Limb (tissue), 2 donors: ENCODE measurements at regions not wholly inside any gene's neighbourhood (a gene's known extent, or its start where the extent isn't known, plus 50 kb on each side); places are given as distances from the start of the nearest gene placed in this dataset.

Experiments used
- DNase-seq, 2 donors: peaks; one replicate each; pipeline ENCODE4 v3.0.0-alpha.2; 2016; ENCODE audit errors: extremely low spot score in 2 of 2

DNA sequence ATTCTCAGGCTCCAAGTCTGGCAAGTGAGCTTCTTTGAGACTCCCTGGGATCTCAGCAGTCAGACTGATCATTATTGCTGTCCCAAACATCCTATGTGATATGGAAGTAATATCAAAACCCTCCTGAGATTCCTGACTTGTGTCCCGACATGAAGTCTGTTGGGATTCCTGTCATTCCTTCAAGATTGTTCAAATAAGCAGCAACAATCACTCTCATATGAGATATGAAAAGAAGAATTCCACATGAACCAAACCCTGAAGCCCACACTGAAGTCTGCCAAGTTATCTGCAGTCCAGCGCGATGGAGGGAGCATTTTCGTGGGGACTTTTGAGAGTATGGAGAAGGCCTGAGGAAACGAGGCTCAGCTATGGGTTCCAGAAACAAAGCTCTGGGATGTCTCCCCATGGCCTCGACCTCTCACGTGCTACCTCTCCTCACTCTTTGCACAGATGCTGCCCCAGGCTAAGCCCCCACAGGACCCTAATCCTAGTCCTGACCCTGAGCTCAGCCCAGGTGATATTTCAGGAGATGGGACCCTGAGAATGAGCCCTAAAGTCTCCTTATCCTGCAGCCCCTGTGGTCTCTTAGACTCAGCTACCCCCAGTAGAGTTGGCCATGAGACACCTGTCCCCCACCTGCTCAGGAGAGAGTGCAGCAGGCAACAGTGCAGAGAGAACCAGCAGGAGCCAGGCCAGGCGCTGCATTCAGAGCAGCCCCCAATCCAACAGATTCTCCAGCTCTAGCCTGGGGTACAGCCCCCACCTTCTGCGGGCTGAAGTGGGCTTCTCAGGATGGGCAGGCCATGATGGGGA lies 100.2 kb downstream of the GGTLC2 start:
- DNase-seq, result no peak

DNA sequence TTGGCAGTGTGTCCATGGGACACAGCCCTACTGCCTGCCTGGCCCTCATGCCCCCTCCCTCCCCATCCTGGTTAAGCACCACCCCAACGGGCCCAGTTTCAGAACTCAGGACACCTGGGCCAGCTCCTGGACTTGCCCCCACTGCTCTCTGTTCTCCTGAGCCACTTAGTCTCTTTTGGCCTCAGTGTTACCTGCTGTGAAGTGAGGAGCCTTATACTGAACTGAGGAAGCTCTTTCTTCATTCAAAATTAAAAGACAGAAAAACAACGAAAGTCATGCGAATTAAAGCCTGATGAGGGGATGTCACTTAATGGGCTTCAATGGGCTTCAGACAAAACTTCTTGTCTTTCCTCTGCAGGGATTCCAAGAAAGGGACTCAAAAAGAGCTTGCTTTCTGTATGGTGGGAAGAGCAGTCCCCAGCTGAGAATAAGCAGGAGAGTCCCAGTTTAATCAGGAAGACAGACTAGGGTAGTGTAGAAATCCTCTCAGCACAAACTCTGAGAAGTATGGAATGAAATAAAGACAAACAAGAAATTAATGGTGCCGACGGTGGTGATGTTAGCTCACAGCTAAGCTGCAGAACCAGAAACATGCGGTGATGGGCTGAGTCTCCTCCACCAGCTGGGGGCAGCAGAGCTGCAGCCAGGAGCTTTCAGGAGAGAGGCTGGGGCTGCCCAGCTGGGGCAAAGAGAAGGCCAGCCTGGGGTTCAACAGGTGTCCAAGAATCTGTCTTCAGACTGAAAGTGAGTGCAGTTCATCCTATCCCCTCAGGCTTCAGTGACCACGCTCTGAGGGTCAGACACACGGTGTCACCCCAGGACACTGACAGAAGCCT lies 101.0 kb downstream of the GGTLC2 start:
- no peak for DNase-seq

DNA sequence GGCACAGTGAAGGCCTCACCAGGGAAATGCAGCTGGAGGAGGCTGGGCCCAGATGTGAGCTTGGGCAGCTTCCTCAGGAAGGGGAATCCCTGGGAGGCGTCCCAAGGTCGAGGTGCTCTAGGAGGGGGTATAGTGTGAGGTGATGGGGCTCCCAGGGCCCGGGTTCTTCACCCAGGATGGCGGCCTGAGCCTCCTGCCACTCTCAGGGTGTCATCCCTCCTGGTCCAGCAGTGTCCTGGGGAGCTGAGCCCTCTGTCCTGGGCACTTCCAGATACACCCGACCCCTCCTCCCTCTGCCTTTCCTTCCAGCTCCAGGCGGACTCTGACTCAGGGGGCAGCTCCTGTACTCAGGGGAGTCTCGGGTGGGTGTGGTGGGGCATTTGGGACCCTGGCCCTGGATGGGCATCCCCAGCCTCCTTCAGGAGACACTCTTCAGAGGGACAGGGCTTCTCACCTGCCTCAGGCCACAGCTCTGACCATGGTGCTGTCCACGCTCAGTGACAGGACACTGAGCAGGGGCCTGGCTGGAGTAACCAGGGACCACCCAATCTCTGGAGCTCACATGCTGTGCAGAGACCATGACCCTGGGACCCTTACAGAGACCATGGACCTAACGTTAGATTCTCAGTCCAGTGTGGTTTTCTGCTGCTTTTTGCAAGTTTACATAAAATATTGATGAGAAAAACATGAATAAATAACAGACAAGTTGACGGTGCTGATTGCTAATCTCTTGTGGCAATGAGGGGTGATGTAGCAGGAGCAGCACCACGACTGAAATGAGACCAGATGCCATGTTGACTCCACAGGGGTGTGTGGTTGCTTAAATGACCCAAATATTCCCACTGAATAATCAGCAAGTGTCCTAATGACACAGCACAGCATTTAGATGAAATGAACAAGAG lies 101.9 kb downstream of the GGTLC2 start:
- DNase-seq, result no peak

DNA sequence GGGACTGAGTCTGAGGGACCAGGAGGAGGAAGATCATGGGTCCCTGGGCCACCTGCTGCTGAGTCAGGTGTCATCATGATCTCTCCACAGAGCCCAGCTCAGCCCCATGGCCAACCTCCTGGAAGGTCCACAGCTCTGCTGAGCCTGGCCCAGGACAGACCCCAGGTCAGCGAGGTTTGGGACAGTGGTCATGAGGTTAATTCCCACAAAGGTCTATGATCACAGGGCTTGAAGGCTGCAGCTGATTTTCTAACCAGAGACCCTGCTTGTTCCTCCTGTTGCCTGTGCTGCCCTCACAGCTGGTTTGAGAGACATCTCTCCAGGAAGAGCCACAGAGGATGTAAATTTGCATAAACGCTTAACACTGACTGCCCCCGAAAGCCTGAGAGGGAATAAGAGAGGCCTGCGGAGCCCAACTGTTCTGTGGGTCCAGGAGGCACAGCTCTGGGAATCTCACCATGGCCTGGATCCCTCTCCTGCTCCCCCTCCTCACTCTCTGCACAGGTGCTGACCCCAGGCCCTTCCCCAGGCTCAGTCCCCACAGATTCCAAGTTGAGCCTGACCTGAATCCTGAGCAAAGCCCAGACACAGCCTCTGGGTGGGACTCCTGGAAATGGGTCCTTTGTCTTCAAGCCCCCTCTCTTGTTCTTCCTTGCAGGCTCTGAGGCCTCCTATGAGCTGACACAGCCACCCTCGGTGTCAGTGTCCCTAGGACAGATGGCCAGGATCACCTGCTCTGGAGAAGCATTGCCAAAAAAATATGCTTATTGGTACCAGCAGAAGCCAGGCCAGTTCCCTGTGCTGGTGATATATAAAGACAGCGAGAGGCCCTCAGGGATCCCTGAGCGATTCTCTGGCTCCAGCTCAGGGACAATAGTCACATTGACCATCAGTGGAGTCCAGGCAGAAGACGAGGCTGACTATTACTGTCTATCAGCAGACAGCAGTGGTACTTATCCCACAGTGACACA lies 102.8 kb downstream of the GGTLC2 start:
- DNase-seq, result no peak

DNA sequence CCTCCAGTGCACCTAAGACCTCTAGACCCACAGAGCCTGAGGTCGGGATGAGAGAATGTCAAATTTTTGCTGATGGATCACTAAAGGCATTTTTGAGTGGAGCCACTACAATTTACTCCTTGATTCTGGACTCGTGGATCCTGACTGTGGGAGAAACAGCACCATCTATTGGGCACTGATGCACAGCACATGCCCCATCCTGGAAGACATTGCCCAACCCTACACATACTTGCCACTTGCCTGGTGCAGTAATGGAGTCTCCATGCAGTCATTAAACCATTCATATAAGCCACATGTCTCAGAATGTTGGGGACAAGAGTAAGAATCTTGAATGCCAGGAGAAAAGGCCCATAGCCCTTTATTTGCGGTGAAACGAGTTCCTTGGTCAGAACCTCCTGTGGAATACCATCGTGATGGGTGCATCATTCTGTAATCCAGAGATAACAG lies 103.9 kb downstream of the GGTLC2 start:
- peak in 1 of 2 donors; percentile 48 for DNase-seq

DNA sequence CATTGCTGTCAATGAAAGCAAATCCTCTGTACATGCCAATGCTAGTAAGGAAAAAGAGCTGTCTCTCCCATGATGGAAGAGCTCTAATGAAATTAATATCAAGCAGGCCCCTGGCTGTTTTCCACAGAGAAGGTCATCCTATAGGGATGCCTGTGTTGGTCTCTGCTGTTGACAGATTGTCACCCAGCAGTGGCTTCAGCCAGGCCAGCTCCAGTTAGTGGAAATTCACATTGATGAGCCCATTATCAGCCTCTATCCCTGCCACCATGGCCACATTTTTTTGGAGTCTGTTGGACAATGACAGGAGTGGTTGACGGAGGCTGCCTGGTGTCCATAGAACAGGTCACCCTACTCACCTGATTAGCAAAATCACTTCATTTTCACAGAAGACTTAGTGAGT lies 104.3 kb downstream of the GGTLC2 start:
- no peak for DNase-seq

DNA sequence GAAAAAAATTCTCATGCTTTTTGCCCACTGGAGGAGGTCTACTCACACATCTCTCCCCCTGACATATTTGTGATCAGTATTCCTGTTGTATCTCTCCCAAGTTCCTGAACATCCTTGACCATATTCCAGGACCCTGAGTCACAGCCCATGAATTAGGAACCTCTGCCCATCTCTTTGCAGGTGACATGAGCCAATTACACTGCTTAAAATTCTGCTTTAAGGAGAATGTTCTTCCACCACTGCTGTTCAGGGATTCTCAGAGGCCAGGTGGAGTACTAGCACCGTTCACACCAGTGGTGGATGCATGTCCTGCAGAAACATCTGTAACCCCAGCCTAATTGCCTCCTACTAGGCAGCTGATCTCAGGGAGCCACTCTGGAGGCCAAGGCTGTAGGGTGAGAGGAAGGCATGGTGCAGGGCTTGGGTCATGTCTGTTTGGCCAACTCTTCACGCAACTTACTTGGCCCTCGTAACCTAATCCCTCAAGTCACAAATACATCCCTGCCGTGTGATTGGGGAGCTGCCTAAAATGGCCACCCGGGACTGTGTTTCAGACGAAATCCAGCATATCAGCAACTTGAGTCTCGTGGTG lies 104.8 kb downstream of the GGTLC2 start:
- DNase-seq, result no peak

DNA sequence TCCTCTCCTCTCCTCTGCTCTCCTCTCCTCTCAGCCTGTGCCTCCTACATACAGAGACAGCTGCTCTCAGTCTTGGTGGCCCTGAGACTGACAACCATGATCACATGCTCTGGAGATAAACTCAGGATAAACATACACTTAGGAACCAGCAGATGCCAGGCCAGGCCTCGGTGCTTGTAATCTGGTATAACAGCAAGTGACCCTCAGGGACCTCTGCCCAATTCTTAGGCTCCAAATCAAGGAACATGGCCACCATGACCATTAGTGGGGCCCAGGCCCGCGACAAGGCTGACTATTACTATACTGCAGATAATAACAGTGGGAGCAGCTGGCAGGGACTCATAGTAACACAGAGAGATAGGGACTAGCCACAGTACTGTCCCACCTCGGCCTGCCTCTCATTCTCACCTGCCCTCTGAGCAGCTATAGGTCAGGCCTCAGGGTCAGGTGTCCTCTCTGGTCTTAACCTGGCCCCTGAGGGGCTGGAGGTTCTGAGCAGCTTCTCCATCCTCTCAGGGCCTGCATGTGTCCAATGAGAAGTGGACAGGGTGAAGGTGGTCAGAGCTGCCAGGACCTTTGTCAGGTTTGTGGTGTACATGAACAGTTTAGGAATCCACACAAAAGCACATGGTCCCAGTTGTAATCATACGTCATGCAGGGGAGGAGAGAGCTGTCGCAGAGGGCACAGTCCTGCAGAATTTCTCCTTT lies 106.1 kb downstream of the GGTLC2 start:
- no peak for DNase-seq

DNA sequence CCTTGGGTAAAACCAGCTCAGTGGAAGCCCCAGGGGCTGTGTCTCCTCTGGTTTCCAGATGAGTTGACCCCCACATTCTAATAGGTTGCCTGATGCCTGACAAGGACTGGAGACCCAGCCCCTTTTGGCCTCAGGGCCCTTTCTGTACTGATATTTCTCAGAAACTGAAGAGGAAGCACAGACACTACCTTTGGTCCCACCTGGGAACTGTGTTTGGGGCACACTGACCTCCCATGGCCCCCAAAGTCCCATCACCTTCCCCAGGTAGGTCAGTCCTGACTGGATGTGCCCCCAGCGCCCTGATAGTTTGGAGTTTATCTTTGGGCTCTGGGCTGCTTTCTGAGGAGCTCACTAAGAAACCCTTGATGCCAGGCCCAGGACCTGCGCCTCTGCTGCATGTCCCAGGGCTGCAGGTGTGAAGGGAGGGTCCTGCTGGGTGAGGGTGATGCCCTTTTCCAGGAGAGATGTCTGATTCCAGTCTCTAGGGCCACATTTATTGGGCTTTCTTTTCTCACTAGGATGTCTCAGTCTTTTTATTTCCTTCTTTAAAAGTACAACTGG lies 106.7 kb downstream of the GGTLC2 start:
- DNase-seq, result no peak

DNA sequence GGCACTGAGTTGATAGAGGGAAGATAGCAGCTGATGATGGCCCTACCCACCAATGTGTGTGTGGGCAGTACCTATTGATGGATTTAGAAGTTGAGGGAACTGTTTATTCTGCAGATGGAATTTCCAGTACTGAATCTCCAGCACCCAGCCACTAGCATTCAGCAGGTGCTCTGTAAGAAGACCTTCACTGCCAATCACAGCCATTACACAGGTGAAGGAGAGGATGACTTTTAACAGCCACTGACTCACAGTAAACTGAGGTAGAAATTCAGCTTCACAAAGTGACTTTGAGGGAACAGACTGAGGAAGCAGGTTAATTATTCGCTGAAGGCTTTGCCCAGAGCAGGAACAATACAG lies 107.8 kb downstream of the GGTLC2 start:
- no peak for DNase-seq

DNA sequence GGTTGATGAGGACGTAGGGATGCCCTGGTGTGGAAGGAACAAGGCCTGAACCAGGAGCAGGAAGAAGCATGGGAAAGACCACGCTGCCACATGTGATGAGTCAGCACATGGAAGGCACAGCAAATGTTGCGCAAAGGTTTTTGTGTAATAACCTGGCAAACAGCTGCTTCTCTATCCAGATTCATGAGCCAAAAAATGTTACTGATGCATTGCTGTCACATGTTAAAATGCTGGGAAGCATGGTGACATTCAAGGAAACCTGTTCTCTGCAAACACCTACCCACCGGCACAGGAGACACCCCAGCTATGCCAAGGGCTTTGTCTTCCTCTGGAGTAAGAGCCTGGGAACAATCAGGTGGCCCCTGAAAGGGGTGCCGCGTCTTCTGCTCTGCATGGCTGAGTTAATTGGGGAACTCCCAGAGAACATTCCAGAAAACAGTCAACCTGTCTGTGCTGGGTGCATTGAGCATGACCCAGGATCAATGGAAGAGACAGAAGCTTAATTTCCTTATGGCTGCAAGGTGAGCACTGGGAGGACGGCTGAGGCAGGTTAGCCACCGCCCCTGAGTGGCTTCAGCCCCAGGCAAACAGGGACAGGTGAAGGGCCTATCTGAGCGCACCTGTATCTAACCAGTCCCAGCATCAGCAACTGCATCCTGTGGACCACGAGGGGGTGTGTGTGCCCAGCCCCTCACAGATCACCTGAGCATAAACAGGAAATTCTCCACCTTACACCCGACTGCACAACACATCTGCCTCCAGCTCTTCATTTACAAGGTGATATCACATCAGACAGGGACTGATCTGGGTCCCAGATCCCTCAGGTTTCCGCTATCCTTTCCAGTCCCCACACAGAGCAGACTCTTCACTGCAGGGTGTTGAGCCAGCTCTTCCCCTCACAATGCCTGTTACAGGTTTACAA lies 108.4 kb downstream of the GGTLC2 start:
- DNase-seq, result no peak

DNA sequence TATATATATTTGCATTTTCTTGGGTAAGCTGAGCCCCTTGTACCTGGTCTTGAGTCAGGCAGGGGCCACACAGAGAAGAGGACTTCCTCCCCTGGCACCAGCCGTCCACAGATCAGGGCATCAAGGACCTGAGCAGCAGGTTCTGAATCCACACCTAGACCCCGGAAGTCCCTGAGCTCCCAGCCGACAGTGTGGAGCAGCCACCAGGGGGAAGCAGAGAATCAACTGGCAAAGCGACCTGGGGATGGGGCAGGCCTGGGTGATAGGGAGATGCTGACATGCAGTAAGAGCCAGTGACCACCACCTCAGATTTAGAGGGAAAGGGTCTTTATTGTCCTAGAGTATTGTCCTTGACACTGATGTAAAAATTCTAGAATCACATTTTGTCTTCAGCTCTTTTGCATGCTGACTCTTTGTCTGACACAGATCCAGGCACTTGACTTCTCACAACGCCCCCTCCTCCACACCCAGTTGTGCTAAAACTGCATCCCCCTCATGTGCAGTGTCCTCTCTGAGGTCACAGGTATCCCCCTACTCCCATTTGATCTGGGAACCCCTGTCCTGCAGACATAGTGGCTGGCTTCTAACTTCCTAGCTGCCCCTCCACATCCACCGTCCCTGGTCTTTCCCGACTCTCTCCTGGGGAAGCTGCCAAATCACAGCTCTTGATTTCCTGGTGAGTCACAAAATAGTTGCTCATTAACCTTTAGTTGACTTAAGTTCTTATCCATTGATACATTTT lies 109.3 kb downstream of the GGTLC2 start:
- peak in 1 of 2 donors; percentile 50 for DNase-seq

DNA sequence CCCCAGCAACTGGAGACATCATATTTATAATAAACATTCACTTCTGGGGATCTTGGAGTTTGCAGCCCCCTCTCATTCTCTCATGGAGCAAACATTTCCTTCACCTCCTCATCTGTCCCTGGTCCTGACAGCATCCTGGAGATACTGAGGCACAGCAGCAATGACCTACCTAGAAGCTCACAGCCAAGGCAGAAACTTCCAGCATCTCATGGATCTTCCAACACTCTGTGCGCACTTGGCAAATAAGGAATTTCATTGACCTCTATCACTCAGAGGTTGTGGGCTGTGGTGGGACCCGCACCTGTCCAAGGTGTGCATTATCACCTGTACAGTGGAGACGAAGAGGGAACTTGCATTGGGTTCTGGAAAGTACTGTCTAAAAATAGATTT lies 109.8 kb downstream of the GGTLC2 start:
- DNase-seq, result no peak

DNA sequence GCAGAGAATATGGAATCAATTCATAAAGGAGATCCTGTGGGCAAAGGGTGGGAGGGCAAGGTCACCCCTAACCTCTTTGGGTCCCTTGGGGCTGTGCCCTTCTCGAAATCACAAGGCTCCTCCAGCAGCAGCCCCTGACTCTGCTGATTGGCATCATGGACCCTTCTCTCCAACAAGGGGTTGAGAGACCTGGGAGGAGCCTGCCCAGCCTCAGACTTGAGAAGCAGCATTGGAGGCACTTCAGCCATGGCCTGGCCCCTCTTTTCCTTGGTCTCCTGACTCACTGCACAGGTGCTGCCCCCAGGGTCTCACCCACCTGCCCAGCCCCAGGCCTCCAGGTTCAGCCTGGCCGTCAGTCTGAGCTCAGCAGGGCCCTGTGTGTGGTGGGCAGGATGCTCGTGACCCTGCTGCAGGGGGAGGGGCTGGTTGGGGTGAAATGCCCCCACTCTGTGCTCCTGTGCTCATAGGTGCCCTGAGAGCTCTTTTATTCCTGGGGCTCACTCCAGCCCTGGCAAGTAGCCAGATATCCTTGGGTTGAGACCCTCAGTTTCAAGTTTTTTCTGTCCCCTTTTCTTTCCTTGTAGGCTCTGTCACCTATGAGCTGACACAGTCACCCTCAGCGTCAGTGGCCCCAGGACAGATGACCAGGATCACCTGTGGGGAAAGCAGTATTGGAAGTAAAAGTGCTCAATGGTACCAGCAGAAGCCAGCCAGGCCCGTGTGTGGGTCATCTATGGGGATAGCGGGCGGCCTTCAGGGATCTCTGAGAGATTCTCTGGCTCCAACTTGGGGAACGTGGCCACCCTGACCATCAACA lies 110.8 kb downstream of the GGTLC2 start:
- no peak for DNase-seq

DNA sequence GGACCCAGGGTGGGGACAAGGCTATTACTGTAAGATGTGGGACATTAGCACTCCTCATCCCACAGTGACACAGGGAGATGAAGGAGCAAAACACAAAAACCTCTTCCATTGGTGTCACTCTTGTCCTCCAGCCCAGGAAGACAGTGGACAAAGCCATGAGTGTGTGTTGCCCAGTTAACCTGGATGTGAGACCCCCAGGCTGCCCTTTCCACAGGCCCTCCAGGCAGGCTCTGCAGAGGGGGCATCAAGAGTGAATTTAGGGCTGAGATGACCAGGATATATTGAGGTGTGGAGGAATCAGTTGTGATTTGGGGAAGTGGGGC lies 111.3 kb downstream of the GGTLC2 start:
- DNase-seq, result no peak

DNA sequence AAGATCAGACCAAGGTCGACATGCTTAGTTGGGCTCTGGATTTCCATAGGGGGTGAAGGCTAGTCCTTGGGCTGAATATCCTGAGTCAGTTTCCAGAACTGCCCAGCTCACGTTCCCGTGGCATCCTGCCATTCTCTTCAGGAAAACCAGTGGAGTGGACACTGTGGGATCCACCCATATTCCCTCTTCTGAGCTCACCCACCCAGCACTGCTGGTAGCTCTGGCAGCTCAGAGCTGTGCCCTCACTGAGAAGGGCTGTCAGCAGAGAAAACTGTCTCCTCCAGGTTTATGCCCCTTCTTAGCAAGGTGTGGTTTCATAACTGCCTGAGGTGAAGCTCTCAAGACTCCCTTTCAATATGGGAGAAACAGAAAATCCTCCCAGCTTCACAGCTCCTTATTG lies 111.7 kb downstream of the GGTLC2 start:
- DNase-seq, result no peak
